Omental fat pad (tissue), 3 donors: ENCODE measurements at regions not wholly inside any gene's neighbourhood (a gene's known extent, or its start where the extent isn't known, plus 50 kb on each side); places are given as distances from the start of the nearest gene placed in this dataset.

Experiments
- ATAC-seq: fragments of 150-250 bp; one replicate; pipeline ENCODE4 v1.9.1; 2016; ENCODE audit warnings: mild to moderate bottlenecking, moderate library complexity; ENCODE audit not compliant: low FRiP score
- DNase-seq: peaks from one replicate; pipeline ENCODE4 v3.0.0-alpha.2; 2019; ENCODE audit warnings: low spot score
- CTCF ChIP-seq, 3 donors: fragments of 450-650 bp; IDR thresholded peaks; one replicate each; pipeline ENCODE4 v1.5.1; 2016 to 2017; ENCODE audit warnings: antibody characterized with exemption in 3 of 3, mild to moderate bottlenecking in 3 of 3, moderate library complexity in 2 of 3

- DNase-seq (no peak), ATAC-seq (no peak)
- TF ChIP-seq CTCF (IDR thresholded peaks at IDR 0.05), result no peak
Observed at GRCh38 chr18:52222211-52222610, 117.8 kb upstream of the DCC start.

- ATAC-seq (no peak), DNase-seq (no peak)
- no peak for TF ChIP-seq CTCF (IDR thresholded peaks at IDR 0.05)
Observed at GRCh38 chr18:52227536-52227935, 112.5 kb upstream of the DCC start.

- TF ChIP-seq CTCF (IDR thresholded peaks at IDR 0.05), result no peak
- ATAC-seq (no peak), DNase-seq (no peak)
Observed at GRCh38 chr18:52228166-52228565, 111.8 kb upstream of the DCC start.

GRCh38 chr18:52236131-52236530, 103.9 kb upstream of the DCC start:
- no peak for DNase-seq
- ATAC-seq, result no peak
- no peak for TF ChIP-seq CTCF (IDR thresholded peaks at IDR 0.05)

GRCh38 chr18:52237551-52237950, 102.4 kb upstream of the DCC start:
- ATAC-seq (no peak), DNase-seq (no peak)
- no peak for TF ChIP-seq CTCF (IDR thresholded peaks at IDR 0.05)

- ATAC-seq, result no peak
- no peak for TF ChIP-seq CTCF (IDR thresholded peaks at IDR 0.05)
- DNase-seq, result no peak
Observed at GRCh38 chr18:52242711-52243110, 97.3 kb upstream of the DCC start.

- no peak for DNase-seq
- TF ChIP-seq CTCF (IDR thresholded peaks at IDR 0.05), result no peak
- ATAC-seq, result no peak
Observed at GRCh38 chr18:52244658-52245057, 95.3 kb upstream of the DCC start.
